Tibial nerve (tissue), 4 donors: ENCODE measurements at regions not wholly inside any gene's neighbourhood (a gene's known extent, or its start where the extent isn't known, plus 50 kb on each side); places are given as distances from the start of the nearest gene placed in this dataset.

ENCODE experiments used
- DNase-seq, 2 donors: peaks; one replicate each; pipeline ENCODE4 v3.0.0-alpha.2; 2019; ENCODE audit warnings: low spot score in 2 of 2
- H3K27ac ChIP-seq, 4 donors: fragments of 200-600 bp; sonication (generic) in 3 of 4; one replicate each; pipeline ENCODE4 v1.5.1; 2017 to 2019; ENCODE audit warnings: mild to moderate bottlenecking in 1 of 4
- H3K27me3 ChIP-seq, 2 donors: fragments of 200-600 bp; sonication (generic) in 1 of 2; one replicate each; pipeline versions ENCODE4 v1.5.1 to v1.6.0; 2017 to 2019
- H3K36me3 ChIP-seq, 3 donors: fragments of 200-600 bp; sonication (generic); one replicate each; pipeline ENCODE4 v1.5.1; 2018 to 2019
- H3K4me1 ChIP-seq, 4 donors: fragments of 200-600 bp; sonication (generic) in 3 of 4; one replicate each; pipeline ENCODE4 v1.5.1; 2017 to 2019
- H3K4me3 ChIP-seq, 4 donors: fragments of 200-600 bp; sonication (generic) in 3 of 4; one replicate each; pipeline ENCODE4 v1.5.1; 2017 to 2019; ENCODE audit warnings: mild to moderate bottlenecking in 1 of 4, moderate library complexity in 1 of 4
- H3K9me3 ChIP-seq, 4 donors: fragments of 200-600 bp; sonication (generic) in 3 of 4; one replicate each; pipeline ENCODE4 v1.5.1; 2017 to 2019
- EP300 ChIP-seq, 2 donors: sonication (generic); formaldehyde crosslinking; IDR thresholded peaks; one replicate each; pipeline ENCODE4 v1.6.1; 2017; ENCODE audit warnings: antibody characterized with exemption in 2 of 2, mild to moderate bottlenecking in 1 of 2
- POLR2A ChIP-seq, 2 donors: fragments of 450-650 bp; IDR thresholded peaks; one replicate each; pipeline ENCODE4 v1.6.1; 2017; ENCODE audit warnings: antibody characterized with exemption in 2 of 2, mild to moderate bottlenecking in 2 of 2, moderate library complexity in 2 of 2
- WGBS, 2 donors: methylation state at CpG; one replicate each; pipeline ENCODE4 v1.1.5; 2018; 5-methylcytosine and 5-hydroxymethylcytosine counted together
- TF ChIP-seq, protein P1 (sequence below), 5 experiments: fragments of 200-600 bp in 3 of 5; fragments of 450-650 bp in 2 of 5; sonication (generic) in 3 of 5; IDR thresholded peaks; one replicate each; pipeline ENCODE4 v1.5.1; 2016 to 2019; ENCODE audit warnings: antibody characterized with exemption in 5 of 5, mild to moderate bottlenecking in 3 of 5, moderate library complexity in 2 of 5

DNA sequence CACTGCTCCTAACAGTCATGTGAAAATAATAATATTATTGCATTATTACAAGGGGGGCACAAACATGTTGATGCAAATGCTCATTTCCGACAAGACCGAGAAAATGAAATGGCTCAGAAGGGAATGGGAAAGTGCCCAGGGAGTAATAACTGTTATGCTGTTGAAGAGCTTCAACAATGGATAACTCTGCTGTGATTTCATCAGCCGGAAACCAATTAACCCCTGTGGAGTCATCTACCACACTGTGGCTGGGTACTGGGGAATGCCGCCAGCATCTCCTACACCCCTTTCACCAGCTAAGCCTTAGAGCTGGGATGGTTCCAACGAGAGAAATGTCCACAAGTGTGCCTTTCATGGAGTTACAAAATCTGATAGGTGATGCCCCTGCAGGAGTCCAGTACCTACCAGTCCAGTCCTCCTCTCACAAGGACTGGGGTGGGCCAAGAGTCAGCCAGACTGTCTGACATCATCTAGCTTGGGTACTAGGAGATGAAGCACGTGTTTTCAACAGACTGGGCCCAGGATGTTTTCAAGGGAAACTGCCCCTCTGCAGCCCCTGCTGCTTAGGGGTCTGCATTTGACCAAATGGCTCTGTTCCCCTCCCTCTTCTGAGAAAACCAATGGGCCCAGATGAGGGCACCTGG lies 509.3 kb upstream of the CCDC196 start:
- Histone ChIP-seq H3K4me1 (no peaks in the 10 kb centered on the region), H3K9me3 (peaks cover 0 to 13% (median 1%) of the 10 kb centered on the region in 4 donors), H3K27me3 (no peaks in the 10 kb centered on the region), H3K4me3 (no peak overlapping the region), H3K36me3 (no peaks in the 10 kb centered on the region), H3K27ac (no peak overlapping the region)
- TF ChIP-seq POLR2A (IDR thresholded peaks at IDR 0.05) (no peak), EP300 (IDR thresholded peaks at IDR 0.05) (no peak)
- TF ChIP-seq, protein P1, sequence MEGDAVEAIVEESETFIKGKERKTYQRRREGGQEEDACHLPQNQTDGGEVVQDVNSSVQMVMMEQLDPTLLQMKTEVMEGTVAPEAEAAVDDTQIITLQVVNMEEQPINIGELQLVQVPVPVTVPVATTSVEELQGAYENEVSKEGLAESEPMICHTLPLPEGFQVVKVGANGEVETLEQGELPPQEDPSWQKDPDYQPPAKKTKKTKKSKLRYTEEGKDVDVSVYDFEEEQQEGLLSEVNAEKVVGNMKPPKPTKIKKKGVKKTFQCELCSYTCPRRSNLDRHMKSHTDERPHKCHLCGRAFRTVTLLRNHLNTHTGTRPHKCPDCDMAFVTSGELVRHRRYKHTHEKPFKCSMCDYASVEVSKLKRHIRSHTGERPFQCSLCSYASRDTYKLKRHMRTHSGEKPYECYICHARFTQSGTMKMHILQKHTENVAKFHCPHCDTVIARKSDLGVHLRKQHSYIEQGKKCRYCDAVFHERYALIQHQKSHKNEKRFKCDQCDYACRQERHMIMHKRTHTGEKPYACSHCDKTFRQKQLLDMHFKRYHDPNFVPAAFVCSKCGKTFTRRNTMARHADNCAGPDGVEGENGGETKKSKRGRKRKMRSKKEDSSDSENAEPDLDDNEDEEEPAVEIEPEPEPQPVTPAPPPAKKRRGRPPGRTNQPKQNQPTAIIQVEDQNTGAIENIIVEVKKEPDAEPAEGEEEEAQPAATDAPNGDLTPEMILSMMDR (IDR thresholded peaks at IDR 0.05): no peak
- no peak for DNase-seq
- 47 to 56% methylated on average over 6 of the region's 6 CpGs for WGBS, 2 donors

- no peaks in the 10 kb centered on the region for H3K4me1 ChIP-seq
- no peak for DNase-seq
- H3K9me3 ChIP-seq: peaks cover 0 to 13% (median 1%) of the 10 kb centered on the region in 4 donors
- H3K27me3 ChIP-seq: no peaks in the 10 kb centered on the region
- H3K36me3 ChIP-seq: no peaks in the 10 kb centered on the region
- no peak overlapping the region for H3K4me3 ChIP-seq
- WGBS, 2 donors: 67 to 81% methylated on average over 6 of the region's 6 CpGs
- TF ChIP-seq EP300 (IDR thresholded peaks at IDR 0.05) (no peak), POLR2A (IDR thresholded peaks at IDR 0.05) (no peak)
- TF ChIP-seq, protein P1 (IDR thresholded peaks at IDR 0.05): no peak
- no peak overlapping the region for H3K27ac ChIP-seq
These were observed 504.9 kb upstream of the CCDC196 start for GRCh38 chr14:65981192-65981843.

DNA sequence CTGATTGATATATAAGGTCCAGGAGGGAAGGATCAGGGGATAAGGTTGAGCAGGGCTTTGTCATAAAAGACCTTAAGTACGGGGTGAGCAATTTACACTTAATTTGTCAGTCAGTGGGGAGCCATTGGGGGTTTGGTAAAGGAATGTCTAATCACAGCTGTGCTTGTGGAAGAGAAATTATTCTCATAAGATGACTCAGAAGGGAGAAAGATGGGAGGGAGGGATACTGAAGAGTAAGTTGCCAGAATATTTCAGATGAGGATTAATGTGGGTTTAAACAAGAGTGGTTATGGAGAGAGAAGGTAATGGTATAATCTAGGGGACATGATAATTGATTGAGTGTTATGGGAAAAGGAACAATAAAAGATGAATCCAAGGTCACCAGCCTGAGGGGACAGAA lies 500.1 kb upstream of the CCDC196 start:
- H3K9me3 ChIP-seq: no peaks in the 10 kb centered on the region
- no peak overlapping the region for H3K27ac ChIP-seq
- no peak for DNase-seq
- TF ChIP-seq, protein P1 (IDR thresholded peaks at IDR 0.05): no peak
- TF ChIP-seq EP300 (IDR thresholded peaks at IDR 0.05) (no peak), POLR2A (IDR thresholded peaks at IDR 0.05) (no peak)
- H3K4me1 ChIP-seq: no peaks in the 10 kb centered on the region
- no peaks in the 10 kb centered on the region for H3K36me3 ChIP-seq
- no peak overlapping the region for H3K4me3 ChIP-seq
- H3K27me3 ChIP-seq: no peaks in the 10 kb centered on the region
- WGBS, 2 donors: 21 to 30% methylated on average over 1 of the region's 1 CpG

GRCh38 chr14:65989981-65990380 lies 496.2 kb upstream of the CCDC196 start:
- Histone ChIP-seq H3K9me3 (no peaks in the 10 kb centered on the region), H3K4me1 (no peaks in the 10 kb centered on the region), H3K4me3 (no peak overlapping the region), H3K27ac (no peak overlapping the region), H3K27me3 (no peaks in the 10 kb centered on the region), H3K36me3 (no peaks in the 10 kb centered on the region)
- TF ChIP-seq, protein P1 (IDR thresholded peaks at IDR 0.05): no peak
- TF ChIP-seq EP300 (IDR thresholded peaks at IDR 0.05) (no peak), POLR2A (IDR thresholded peaks at IDR 0.05) (no peak)
- DNase-seq: no peak

GRCh38 chr14:65991104-65991503 lies 495.1 kb upstream of the CCDC196 start:
- no peaks in the 10 kb centered on the region for H3K27me3 ChIP-seq
- H3K36me3 ChIP-seq: no peaks in the 10 kb centered on the region
- no peak overlapping the region for H3K27ac ChIP-seq
- H3K4me1 ChIP-seq: no peaks in the 10 kb centered on the region
- H3K4me3 ChIP-seq: no peak overlapping the region
- WGBS, 2 donors: 83 to 86% methylated on average over 2 of the region's 2 CpGs
- DNase-seq: no peak
- TF ChIP-seq EP300 (IDR thresholded peaks at IDR 0.05) (no peak), POLR2A (IDR thresholded peaks at IDR 0.05) (no peak)
- TF ChIP-seq, protein P1 (IDR thresholded peaks at IDR 0.05): no peak
- H3K9me3 ChIP-seq: no peaks in the 10 kb centered on the region
